Keratinocyte (primary cell): ENCODE measurements at regions not wholly inside any gene's neighbourhood (a gene's known extent, or its start where the extent isn't known, plus 50 kb on each side); places are given as distances from the start of the nearest gene placed in this dataset.

Experiments
- DNase-seq: peaks from one replicate; pipeline ENCODE4 v3.0.0-alpha.2; 2011; ENCODE audit warnings: low read depth, missing footprints, low spot score
- FAIRE-seq: peaks from 2 replicates; lab custom pipeline; 2011; peaks lifted over from hg19 to GRCh38; lab: Jason Lieb, UNC
- H2AFZ ChIP-seq: 2 replicates; pipeline ENCODE4 v1.6.0; 2012; ENCODE audit warnings: low read length, control low read depth, inconsistent platforms; ENCODE audit not compliant: control insufficient read depth
- H3K27ac ChIP-seq: 2 replicates; pipeline ENCODE4 v1.5.1; 2011; ENCODE audit warnings: low read length; ENCODE audit not compliant: control insufficient read depth, insufficient read depth
- H3K27me3 ChIP-seq: 3 replicates; pipeline ENCODE4 v1.6.0; 2011; ENCODE audit warnings: low read length; ENCODE audit not compliant: control insufficient read depth, insufficient read depth; ENCODE audit errors: extremely low read depth
- H3K36me3 ChIP-seq, 2 experiments: 2 replicates in 1 of 2; 3 replicates in 1 of 2; pipeline ENCODE4 v1.5.1; 2011; ENCODE audit warnings: low read length in 2 of 2, mild to moderate bottlenecking in 1 of 2; ENCODE audit not compliant: control insufficient read depth in 2 of 2, insufficient read depth in 2 of 2; ENCODE audit errors: extremely low read depth in 1 of 2
- H3K4me1 ChIP-seq: 3 replicates; pipeline ENCODE4 v1.5.1; 2011; ENCODE audit warnings: low read length; ENCODE audit not compliant: control insufficient read depth, insufficient read depth; ENCODE audit errors: extremely low read depth
- H3K4me2 ChIP-seq: 3 replicates; pipeline ENCODE4 v1.6.0; 2011; ENCODE audit warnings: low read depth, low read length; ENCODE audit not compliant: control insufficient read depth, insufficient read depth; ENCODE audit errors: extremely low read depth
- H3K4me3 ChIP-seq, 3 experiments: fragments of 200-600 bp in 1 of 3; sonication (generic) in 1 of 3; 2 replicates in 2 of 3; 3 replicates in 1 of 3; pipeline ENCODE4 v1.5.1; 2011 to 2016; ENCODE audit warnings: low read length in 3 of 3, mild to moderate bottlenecking in 3 of 3, control low read depth in 2 of 3, inconsistent platforms in 1 of 3, low read depth in 1 of 3, mixed read lengths in 1 of 3, mixed run types in 1 of 3, moderate library complexity in 1 of 3; ENCODE audit not compliant: control insufficient read depth in 2 of 3, insufficient read depth in 2 of 3; ENCODE audit errors: extremely low read depth in 1 of 3
- H3K79me2 ChIP-seq: 2 replicates; pipeline ENCODE4 v1.6.0; 2012; ENCODE audit warnings: low read length; ENCODE audit not compliant: control insufficient read depth, insufficient read depth
- H3K9ac ChIP-seq: 3 replicates; pipeline ENCODE4 v1.6.0; 2011; ENCODE audit warnings: low read length; ENCODE audit not compliant: control insufficient read depth, insufficient read depth; ENCODE audit errors: extremely low read depth
- H3K9me1 ChIP-seq: 3 replicates; pipeline ENCODE4 v1.6.0; 2011; ENCODE audit warnings: low read length; ENCODE audit not compliant: control insufficient read depth, insufficient read depth; ENCODE audit errors: extremely low read depth
- H3K9me3 ChIP-seq: 2 replicates; pipeline ENCODE4 v1.5.1; 2012; ENCODE audit warnings: low read depth, low read length; ENCODE audit not compliant: control insufficient read depth
- H4K20me1 ChIP-seq: 3 replicates; pipeline ENCODE4 v1.6.0; 2011; ENCODE audit warnings: low read length; ENCODE audit not compliant: control insufficient read depth, insufficient read depth; ENCODE audit errors: extremely low read depth
- CTCF ChIP-seq, 3 experiments: IDR thresholded peaks in 1 of 3; conservative IDR thresholded peaks in 1 of 3; optimal IDR thresholded peaks in 1 of 3; 2 replicates in 2 of 3; 3 replicates in 1 of 3; pipeline versions ENCODE3 to v1.5.1; 2011; ENCODE audit warnings: low read length in 3 of 3, mild to moderate bottlenecking in 3 of 3, moderate library complexity in 2 of 3, control low read depth in 1 of 3, inconsistent platforms in 1 of 3; ENCODE audit not compliant: insufficient read depth in 2 of 3; ENCODE audit errors: extremely low read depth in 1 of 3
- EZH2 ChIP-seq: IDR thresholded peaks from one replicate; pipeline ENCODE4 v1.6.1; 2012; ENCODE audit warnings: inconsistent platforms, mild to moderate bottlenecking, low read length, moderate library complexity
- dilution Hi-C: fragments of 300-500 bp; cut with MboI; formaldehyde crosslinking; loops from one replicate; pipeline ENCODE4 v1.7.0; 2020; ENCODE audit warnings: low sequenced_read_pairs; ENCODE audit not compliant: extremely low pct_ligation_motif_present

- Histone ChIP-seq H3K4me2 (no peak overlapping the region), H3K36me3 (no peaks in the 10 kb centered on the region), H3K27me3 (no peaks in the 10 kb centered on the region), H3K4me1 (no peaks in the 10 kb centered on the region), H3K9me3 (no peaks in the 10 kb centered on the region), H3K27ac (no peak overlapping the region), H3K9me1 (no peaks in the 10 kb centered on the region), H3K4me3 (no peak overlapping the region), H4K20me1 (no peaks in the 10 kb centered on the region), H3K9ac (no peak overlapping the region), H3K79me2 (no peaks in the 10 kb centered on the region), H2AFZ (no peak overlapping the region)
- FAIRE-seq: no peak
- no peak for DNase-seq
- TF ChIP-seq CTCF (optimal IDR thresholded peaks at IDR 0.05 in 1 of 3, IDR thresholded peaks at IDR 0.05 in 1 of 3, conservative IDR thresholded peaks at IDR 0.05 in 1 of 3; ENCODE audit: extremely low read depth in 1 of 3, insufficient read depth in 2 of 3, low read length in 3 of 3) (no peak), EZH2 (no peak)
- dilution Hi-C loops: no loop called here
These were observed 123.1 kb downstream of the NPIPB5 start for GRCh38 chr16:22633799-22634198.

- FAIRE-seq (no peak), DNase-seq (no peak)
- TF ChIP-seq CTCF (optimal IDR thresholded peaks at IDR 0.05 in 1 of 3, IDR thresholded peaks at IDR 0.05 in 1 of 3, conservative IDR thresholded peaks at IDR 0.05 in 1 of 3; ENCODE audit: extremely low read depth in 1 of 3, insufficient read depth in 2 of 3, low read length in 3 of 3): no peak
- TF ChIP-seq EZH2: no peak
- Histone ChIP-seq H3K9ac (no peak overlapping the region), H3K79me2 (no peaks in the 10 kb centered on the region), H3K4me3 (no peak overlapping the region), H3K27me3 (no peaks in the 10 kb centered on the region), H3K4me2 (no peak overlapping the region), H3K9me3 (no peaks in the 10 kb centered on the region), H3K36me3 (no peaks in the 10 kb centered on the region), H3K4me1 (no peaks in the 10 kb centered on the region), H3K27ac (no peak overlapping the region), H2AFZ (no peak overlapping the region), H3K9me1 (no peaks in the 10 kb centered on the region), H4K20me1 (no peaks in the 10 kb centered on the region)
- dilution Hi-C loops: no loop called here
These were observed 124.3 kb downstream of the NPIPB5 start for GRCh38 chr16:22634954-22635353.
